Natural killer cell treated with Interleukin-12 subunit alpha and Interleukin-12 subunit beta and Interleukin-15 and Interleukin-18, amount 100 ng/mL, for 72 hours (primary cell): ENCODE measurements at regions not wholly inside any gene's neighbourhood (a gene's known extent, or its start where the extent isn't known, plus 50 kb on each side); places are given as distances from the start of the nearest gene placed in this dataset.

ENCODE experiments used
- ATAC-seq, 2 donors: fragments of 150-1000 bp; cut with Tn5 transposase in 1 of 2; sonication (Bioruptor Pico), chemical (Tn5 transposase) in 1 of 2; 2 replicates each; pipeline ENCODE4 v1.10.0; 2021
- DNase-seq: peaks from one replicate; pipeline ENCODE4 v3.0.0; 2022; ENCODE audit warnings: low spot score
- H3K27ac Mint-ChIP-seq, 2 donors: 1 replicate in 1 of 2; 2 replicates in 1 of 2; pipeline ENCODE4 v1.8.0; 2022; ENCODE audit warnings: mixed read lengths in 2 of 2, mild to moderate bottlenecking in 1 of 2, moderate library complexity in 1 of 2
- H3K27me3 Mint-ChIP-seq, 2 donors: 1 replicate in 1 of 2; 2 replicates in 1 of 2; pipeline ENCODE4 v1.8.0; 2022; ENCODE audit warnings: mixed read lengths in 2 of 2
- H3K36me3 Mint-ChIP-seq: one replicate; pipeline ENCODE4 v1.8.0; 2022; ENCODE audit warnings: mixed read lengths
- H3K4me1 Mint-ChIP-seq, 2 donors: 1 replicate in 1 of 2; 2 replicates in 1 of 2; pipeline ENCODE4 v1.8.0; 2022; ENCODE audit warnings: low read depth in 2 of 2, mixed read lengths in 2 of 2, mild to moderate bottlenecking in 1 of 2
- H3K4me3 Mint-ChIP-seq: one replicate; pipeline ENCODE4 v1.8.0; 2022; ENCODE audit warnings: mixed read lengths
- H3K9me3 Mint-ChIP-seq: 2 replicates; pipeline ENCODE4 v1.8.0; 2022; ENCODE audit warnings: mixed read lengths

DNA sequence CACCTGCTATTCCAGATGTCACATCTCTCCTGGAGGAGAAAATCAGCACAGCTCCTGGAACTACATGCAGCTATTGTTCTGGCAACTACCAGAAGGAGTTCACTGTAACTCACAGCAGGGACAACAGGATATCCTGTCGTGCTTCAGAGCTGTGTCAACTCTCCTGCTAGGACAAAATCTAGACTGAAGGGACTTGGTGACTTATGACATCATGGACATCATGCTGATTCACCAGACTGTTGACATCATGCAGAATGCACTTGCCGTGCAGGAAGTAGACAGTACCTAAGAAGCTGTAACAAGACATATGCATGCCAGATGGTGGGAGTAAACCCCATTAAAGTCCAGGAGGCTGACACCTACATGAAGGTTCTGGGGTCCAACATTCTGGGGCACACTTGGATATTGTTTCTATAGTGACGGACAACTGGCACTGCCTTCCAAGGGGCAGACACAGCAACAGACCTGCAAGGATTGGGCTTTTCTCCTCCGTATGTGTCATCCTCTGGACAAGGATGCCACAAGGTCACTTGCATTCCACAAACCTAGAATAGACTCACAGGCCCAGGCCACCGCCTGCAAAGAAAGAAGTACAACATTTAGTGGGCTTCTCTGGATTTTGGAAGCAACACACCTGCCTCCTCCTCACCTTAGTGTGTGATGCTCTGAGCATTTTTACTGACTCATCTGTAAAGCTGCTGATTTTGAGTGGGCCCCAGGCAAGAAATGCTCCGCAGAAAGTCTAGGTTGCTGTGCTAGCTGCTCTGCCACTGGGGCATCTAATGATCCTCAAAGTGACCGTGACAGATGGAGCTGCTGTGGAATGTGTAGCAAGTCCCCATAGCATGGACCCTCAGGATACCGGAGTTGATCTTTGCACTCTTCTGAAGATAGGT lies 249.2 kb downstream of the MATN1 start:
- Mint-ChIP-seq H3K36me3 (no peaks in the 10 kb centered on the region), H3K9me3 (no peaks in the 10 kb centered on the region), H3K27me3 (peaks cover 3 to 15% of the 10 kb centered on the region in 2 donors), H3K4me3 (no peak overlapping the region), H3K4me1 (no peaks in the 10 kb centered on the region), H3K27ac (no peak overlapping the region)
- ATAC-seq = no peak
- no peak for DNase-seq

DNA sequence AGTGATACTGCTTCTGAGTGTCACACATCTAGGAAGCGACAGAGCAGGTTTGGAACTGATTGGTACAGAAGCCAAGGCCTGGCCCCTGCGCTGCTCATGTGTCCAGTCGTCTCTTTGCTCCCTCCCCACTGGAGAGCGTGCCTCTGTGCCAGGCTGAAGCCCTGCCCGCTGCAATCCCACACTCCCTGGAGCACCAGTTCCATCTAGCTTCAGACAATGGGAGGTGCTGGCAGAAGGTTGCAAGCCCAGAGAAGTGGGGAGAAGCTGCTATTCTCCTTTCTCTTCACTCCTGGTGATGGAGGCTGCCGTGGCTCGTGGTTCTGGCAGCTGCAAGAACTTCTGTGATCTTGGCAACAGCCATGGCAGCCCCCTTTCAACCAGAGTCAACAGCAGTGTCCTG lies 250.9 kb downstream of the MATN1 start:
- ATAC-seq = no peak
- Mint-ChIP-seq H3K4me1 (no peaks in the 10 kb centered on the region), H3K27ac (no peak overlapping the region), H3K4me3 (no peak overlapping the region), H3K27me3 (peaks cover 3 to 14% of the 10 kb centered on the region in 2 donors), H3K36me3 (no peaks in the 10 kb centered on the region), H3K9me3 (no peaks in the 10 kb centered on the region)
- DNase-seq = no peak

DNA sequence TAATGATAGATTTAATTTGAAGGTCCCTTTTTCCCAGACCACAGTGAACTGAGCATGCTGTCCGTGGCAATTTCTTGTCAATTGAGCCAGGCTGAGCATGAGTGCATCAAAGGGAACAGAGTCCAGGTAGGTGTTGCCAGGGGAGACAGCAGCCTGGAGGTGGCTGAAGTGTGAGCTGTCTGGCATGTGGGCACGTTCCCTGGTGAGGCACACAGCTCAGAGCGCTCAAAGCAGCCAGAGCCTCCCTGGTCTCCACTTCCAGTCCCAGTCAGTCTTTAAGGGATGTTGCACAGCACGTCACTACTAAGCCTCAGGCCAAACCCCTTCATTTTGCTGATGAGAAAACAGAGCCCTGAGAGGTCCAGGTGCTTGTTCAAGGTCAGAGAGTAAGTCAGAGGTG lies 251.4 kb downstream of the MATN1 start:
- DNase-seq (no peak), ATAC-seq (no peak)
- Mint-ChIP-seq H3K4me3 (no peak overlapping the region), H3K9me3 (no peaks in the 10 kb centered on the region), H3K36me3 (no peaks in the 10 kb centered on the region), H3K4me1 (no peaks in the 10 kb centered on the region), H3K27me3 (peaks cover 3 to 8% of the 10 kb centered on the region in 2 donors), H3K27ac (no peak overlapping the region)

DNA sequence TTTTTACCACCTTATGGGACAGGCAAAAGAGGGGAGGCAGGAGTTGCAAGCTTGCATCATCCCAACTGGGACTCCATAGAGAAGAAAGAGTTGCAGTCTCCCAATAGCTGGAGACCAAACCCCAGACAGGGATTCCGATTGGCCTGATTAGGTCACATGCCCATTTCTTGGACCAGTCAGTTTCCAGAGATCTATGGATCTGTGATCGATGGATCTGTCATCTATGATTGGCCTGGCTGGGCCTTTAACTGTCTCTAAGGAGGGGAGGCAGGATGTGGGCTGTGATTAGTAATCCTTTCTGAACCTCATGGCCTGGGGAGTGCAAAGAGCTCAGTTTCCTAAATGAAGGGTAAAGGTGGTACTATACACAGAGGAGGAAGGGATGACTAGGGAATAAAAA lies 252.1 kb downstream of the MATN1 start:
- H3K9me3 Mint-ChIP-seq = no peaks in the 10 kb centered on the region
- H3K27ac Mint-ChIP-seq = no peak overlapping the region
- H3K36me3 Mint-ChIP-seq = no peaks in the 10 kb centered on the region
- no peak overlapping the region for H3K4me3 Mint-ChIP-seq
- no peaks in the 10 kb centered on the region for H3K4me1 Mint-ChIP-seq
- DNase-seq (no peak), ATAC-seq (no peak)
- peaks cover 3 to 12% of the 10 kb centered on the region in 2 donors for H3K27me3 Mint-ChIP-seq

DNA sequence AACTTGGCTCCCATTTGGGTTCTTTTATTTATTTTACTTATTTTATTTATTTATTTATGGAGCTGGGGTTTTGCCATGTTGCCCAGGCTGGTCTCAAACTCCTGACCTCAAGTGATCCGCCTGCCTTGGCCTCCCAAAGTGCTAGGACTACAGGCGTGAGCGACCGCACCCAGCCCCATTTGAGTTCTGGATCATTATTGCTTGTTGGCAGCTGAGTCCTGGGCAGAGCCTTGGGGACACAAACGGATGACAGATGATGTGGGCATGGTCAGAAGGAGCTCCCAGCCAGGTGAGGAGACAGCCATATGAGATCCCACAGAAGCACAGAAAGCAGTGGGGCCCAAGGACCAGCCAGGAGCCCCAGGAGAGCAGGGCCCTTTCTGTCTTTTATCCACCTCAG lies 254.0 kb downstream of the MATN1 start:
- no peak overlapping the region for H3K27ac Mint-ChIP-seq
- DNase-seq (no peak), ATAC-seq (no peak)
- no peaks in the 10 kb centered on the region for H3K4me1 Mint-ChIP-seq
- H3K27me3 Mint-ChIP-seq = peaks cover 3 to 13% of the 10 kb centered on the region in 2 donors
- H3K36me3 Mint-ChIP-seq = no peaks in the 10 kb centered on the region
- H3K9me3 Mint-ChIP-seq = no peaks in the 10 kb centered on the region
- H3K4me3 Mint-ChIP-seq = no peak overlapping the region

DNA sequence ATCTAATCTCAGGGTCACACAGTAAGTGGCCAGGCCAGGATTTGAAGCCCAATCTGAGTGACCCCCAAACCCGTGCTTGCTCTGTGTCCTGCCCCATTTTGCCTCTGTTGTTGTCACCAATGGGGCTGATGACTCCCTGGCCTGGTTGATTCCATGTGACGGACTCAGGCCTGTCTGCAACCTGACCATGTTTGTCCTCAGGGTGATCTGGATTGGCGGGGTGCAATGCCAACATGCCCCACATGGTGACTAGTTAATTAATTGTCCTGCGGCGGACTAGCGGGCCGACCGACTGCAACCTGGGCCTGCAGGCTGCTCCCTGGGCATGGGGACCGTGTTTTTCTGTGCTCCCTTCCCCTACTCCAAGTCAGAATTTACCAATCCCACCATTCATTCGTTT lies 256.3 kb downstream of the MATN1 start:
- Mint-ChIP-seq H3K4me3 (no peak overlapping the region), H3K36me3 (no peaks in the 10 kb centered on the region), H3K4me1 (no peaks in the 10 kb centered on the region), H3K27ac (no peak overlapping the region), H3K9me3 (no peaks in the 10 kb centered on the region), H3K27me3 (peaks cover 5% of the 10 kb centered on the region in 2 donors)
- no peak for DNase-seq
- no peak for ATAC-seq

DNA sequence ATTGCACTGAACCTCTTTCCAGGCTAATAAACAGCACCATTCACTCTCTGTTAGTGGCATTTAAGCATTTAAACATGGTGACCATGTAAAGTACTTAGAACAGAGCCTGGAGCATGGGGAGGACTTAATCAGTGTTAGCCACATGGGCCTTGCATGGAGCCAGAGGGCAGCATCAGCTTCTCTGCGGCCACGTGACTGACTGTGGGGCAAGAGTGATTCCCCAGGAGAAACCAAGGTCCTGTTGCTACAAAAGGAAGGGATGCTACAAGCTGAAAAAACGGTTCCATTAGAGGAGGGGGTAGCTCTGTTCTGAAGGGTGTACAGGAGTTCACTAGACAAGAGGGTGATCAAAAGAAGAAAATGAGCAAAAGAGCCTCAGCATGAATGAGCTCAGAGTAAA lies 256.8 kb downstream of the MATN1 start:
- no peak overlapping the region for H3K27ac Mint-ChIP-seq
- no peak for DNase-seq
- no peak overlapping the region for H3K4me3 Mint-ChIP-seq
- no peaks in the 10 kb centered on the region for H3K36me3 Mint-ChIP-seq
- peaks cover 5 to 7% of the 10 kb centered on the region in 2 donors for H3K27me3 Mint-ChIP-seq
- H3K4me1 Mint-ChIP-seq = no peaks in the 10 kb centered on the region
- no peaks in the 10 kb centered on the region for H3K9me3 Mint-ChIP-seq
- no peak for ATAC-seq

DNA sequence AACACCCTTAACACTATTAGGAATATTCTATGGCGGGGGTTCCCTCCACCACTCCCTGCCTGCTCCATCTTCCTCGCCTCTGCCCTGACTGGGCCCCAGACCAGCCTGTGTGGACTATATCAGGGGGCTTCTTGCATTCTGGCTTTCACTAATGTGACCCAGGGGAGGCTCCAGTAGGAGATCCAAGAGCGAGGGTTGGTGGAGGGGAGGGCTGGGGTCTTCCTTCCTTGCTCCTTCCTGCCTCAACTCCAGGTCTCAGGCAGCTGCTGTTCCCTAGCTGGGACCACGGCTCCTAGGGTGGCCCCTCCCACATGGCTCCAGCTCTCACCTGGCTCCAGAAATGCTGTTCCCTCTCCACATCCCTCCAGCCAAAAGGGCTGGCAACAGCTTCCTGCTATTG lies 257.4 kb downstream of the MATN1 start:
- no peaks in the 10 kb centered on the region for H3K36me3 Mint-ChIP-seq
- no peak for ATAC-seq
- H3K4me3 Mint-ChIP-seq = no peak overlapping the region
- H3K9me3 Mint-ChIP-seq = no peaks in the 10 kb centered on the region
- H3K4me1 Mint-ChIP-seq = no peaks in the 10 kb centered on the region
- H3K27ac Mint-ChIP-seq = no peak overlapping the region
- peaks cover 3 to 5% of the 10 kb centered on the region in 2 donors for H3K27me3 Mint-ChIP-seq
- peak; percentile 50 for DNase-seq

DNA sequence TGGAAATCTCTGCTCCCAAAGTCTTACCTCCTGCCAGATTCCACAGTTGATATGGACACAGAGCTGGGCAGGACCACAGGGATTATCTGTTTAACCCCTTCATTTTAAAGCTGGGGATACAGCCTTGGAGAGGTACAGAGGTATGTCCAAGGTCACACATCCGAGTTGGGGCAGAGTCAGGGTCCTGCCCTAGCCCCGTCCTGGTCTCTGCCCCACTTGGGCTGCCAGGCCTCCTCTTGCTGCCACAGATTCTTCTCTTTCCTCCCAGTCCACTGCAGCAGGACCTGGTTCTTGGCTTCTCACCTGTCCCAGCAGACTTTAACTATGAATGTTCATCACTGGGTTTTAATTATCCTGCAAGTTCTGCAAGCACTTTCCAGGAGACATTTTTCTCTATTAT lies 258.3 kb downstream of the MATN1 start:
- DNase-seq (no peak), ATAC-seq (no peak)
- Mint-ChIP-seq H3K9me3 (no peaks in the 10 kb centered on the region), H3K27ac (no peak overlapping the region), H3K27me3 (peaks cover 3 to 5% of the 10 kb centered on the region in 2 donors), H3K36me3 (no peaks in the 10 kb centered on the region), H3K4me1 (no peaks in the 10 kb centered on the region), H3K4me3 (no peak overlapping the region)

DNA sequence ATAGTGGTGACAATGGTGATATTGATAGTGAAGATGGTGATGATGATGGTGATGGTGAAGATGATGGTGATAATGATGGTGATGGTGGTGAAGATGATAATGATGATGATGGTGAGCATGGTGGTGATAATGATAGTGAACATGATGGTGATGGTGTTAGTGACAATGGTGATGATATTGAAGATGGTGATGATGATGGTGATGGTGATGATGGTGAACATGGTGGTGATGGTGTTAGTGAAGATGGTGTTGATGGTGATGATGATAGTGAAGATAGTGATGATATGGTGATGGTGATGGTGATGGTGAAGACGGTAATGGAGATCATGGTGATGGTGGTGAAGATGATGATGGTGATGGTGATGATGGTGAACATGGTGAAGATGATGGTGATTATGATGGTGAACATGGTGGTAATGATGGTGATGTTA lies 259.2 kb downstream of the MATN1 start:
- ATAC-seq = no peak
- H3K4me3 Mint-ChIP-seq = no peak overlapping the region
- no peaks in the 10 kb centered on the region for H3K36me3 Mint-ChIP-seq
- H3K4me1 Mint-ChIP-seq = no peaks in the 10 kb centered on the region
- DNase-seq = no peak
- H3K27ac Mint-ChIP-seq = no peak overlapping the region
- H3K27me3 Mint-ChIP-seq = peaks cover 3 to 5% of the 10 kb centered on the region in 2 donors
- no peaks in the 10 kb centered on the region for H3K9me3 Mint-ChIP-seq

DNA sequence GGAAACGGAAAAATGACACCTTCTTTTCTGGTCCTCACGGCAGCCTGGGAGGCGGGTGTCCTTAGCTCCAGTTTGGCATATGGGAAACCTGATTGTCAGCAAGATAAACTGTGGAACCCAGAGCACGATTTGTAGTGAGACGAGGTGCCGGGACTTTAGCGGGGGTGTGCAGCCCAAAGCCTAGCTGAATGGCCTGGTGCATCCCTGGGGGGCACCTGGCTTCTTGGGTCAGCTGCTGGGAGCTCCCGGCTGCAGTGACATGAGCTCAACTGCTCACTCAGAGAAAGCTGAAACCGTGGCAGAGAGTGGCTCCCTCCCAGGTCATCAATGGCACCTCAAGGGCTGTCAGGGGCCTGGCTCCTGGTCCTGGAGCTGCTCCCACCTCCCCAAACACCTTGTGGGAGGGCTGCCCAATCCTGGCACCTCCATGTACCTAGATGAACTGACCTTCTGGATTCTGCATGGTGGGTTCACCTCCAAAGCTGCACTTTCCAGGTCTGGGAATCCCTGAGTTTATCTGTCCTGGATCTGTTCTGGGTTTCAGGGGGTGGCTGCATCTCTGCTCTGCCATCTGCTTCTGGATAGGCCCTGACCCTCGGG lies 260.5 kb downstream of the MATN1 start:
- Mint-ChIP-seq H3K36me3 (no peaks in the 10 kb centered on the region), H3K27ac (no peak overlapping the region), H3K9me3 (no peaks in the 10 kb centered on the region), H3K4me1 (no peaks in the 10 kb centered on the region), H3K27me3 (peaks cover 6 to 12% of the 10 kb centered on the region in 2 donors), H3K4me3 (no peak overlapping the region)
- DNase-seq = peak; percentile 12
- no peak for ATAC-seq

DNA sequence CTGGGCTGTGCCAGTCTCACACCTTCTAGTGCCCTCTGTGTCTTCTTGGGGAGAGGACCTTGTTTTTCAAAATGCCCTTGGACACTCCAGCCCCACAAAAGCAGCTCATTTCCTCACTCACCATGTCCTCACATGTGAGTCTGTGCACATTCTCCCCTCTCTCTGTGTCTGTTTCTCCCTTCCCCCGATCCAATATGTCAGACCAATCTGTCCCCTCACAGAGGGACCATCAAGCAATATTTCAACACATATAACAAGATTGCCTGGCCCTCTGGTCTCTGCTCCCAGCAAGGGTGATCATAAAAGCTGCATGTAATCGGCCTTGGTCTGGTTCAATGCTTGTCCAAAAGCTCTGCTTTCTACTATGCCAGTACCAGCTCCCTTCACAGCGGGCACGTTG lies 261.2 kb downstream of the MATN1 start:
- Mint-ChIP-seq H3K36me3 (no peaks in the 10 kb centered on the region), H3K27ac (no peak overlapping the region), H3K9me3 (no peaks in the 10 kb centered on the region), H3K4me3 (no peak overlapping the region), H3K4me1 (no peaks in the 10 kb centered on the region), H3K27me3 (peaks cover 6 to 19% of the 10 kb centered on the region in 2 donors)
- ATAC-seq (no peak), DNase-seq (no peak)

DNA sequence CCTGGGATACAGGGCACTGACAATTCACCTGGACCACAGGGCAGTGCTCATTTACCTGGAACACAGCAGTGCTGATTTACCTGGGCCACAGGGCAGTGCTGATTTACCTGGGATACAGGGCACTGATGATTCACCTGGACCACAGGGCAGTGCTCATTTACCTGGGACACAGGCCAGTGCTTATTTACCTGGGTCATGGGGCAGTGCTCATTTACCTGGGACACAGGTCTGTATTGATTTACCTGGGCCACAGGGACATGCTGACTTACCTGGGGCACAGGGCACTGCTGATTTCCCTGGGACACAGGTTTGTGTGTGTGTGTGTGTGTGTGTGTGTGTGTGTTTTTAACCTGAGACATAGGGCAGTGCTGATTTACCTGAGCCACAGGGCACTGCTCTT lies 261.7 kb downstream of the MATN1 start:
- H3K36me3 Mint-ChIP-seq = no peaks in the 10 kb centered on the region
- H3K27me3 Mint-ChIP-seq = peaks cover 9 to 23% of the 10 kb centered on the region in 2 donors
- no peaks in the 10 kb centered on the region for H3K9me3 Mint-ChIP-seq
- ATAC-seq = no peak
- H3K27ac Mint-ChIP-seq = no peak overlapping the region
- no peaks in the 10 kb centered on the region for H3K4me1 Mint-ChIP-seq
- peak; percentile 1 for DNase-seq
- no peak overlapping the region for H3K4me3 Mint-ChIP-seq

DNA sequence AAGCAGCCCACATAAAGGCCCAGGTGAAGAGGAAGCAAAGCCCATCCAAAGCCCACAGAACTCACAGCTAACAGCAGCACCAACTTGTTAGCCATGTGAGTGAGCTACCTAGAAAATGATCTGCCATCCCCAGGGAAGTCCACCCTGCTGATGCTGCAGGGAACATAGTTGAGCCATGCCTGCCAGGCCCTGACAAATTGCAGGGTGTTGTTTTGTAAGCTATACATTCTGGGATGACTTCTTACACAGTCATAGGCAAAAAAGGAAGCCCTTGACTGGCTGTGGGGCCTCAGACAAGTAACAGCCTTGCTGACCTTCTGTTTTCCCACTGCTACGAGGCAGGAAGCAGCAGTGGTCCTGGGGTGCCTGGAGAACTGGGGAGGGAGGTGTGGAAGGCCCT lies 262.7 kb downstream of the MATN1 start:
- DNase-seq = no peak
- ATAC-seq = no peak
- Mint-ChIP-seq H3K9me3 (no peaks in the 10 kb centered on the region), H3K27me3 (peaks cover 12 to 25% of the 10 kb centered on the region in 2 donors), H3K36me3 (no peaks in the 10 kb centered on the region), H3K4me3 (no peak overlapping the region), H3K4me1 (no peaks in the 10 kb centered on the region), H3K27ac (no peak overlapping the region)
